NCI-H1105 (cell line): ENCODE measurements at regions not wholly inside any gene's neighbourhood (a gene's known extent, or its start where the extent isn't known, plus 50 kb on each side); places are given as distances from the start of the nearest gene placed in this dataset.
"Not testable (repeated sequence)": the region's sequence is repeated elsewhere in the genome, so short reads cannot be mapped to it uniquely, and the experiment has no call there.

Experiments
- DNase-seq: peaks from one replicate; lab custom pipeline; 2025; lab: John Stamatoyannopoulos, UW

DNA sequence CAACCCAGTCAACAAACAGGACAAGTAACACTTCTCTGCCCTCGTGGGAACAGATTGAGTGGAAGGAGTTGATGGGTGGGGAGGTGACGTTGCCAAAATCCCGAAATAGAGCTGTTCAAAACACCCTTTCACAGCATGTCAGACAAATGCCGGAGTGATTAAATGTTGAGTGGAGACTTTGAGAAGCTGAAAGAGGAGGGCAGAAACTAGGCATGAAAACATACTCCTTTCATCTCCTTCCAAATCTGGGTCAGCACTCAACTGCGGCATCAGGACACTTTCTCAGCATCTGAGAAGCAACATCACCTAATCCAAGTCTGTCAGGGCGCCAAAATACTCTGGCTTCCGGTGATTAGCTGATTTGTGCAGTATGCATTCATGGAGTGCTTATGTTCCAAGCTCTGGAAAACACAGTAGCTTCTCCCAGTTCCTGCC is 51.5 kb upstream of the MRI1 start:
- no peak for DNase-seq

DNA sequence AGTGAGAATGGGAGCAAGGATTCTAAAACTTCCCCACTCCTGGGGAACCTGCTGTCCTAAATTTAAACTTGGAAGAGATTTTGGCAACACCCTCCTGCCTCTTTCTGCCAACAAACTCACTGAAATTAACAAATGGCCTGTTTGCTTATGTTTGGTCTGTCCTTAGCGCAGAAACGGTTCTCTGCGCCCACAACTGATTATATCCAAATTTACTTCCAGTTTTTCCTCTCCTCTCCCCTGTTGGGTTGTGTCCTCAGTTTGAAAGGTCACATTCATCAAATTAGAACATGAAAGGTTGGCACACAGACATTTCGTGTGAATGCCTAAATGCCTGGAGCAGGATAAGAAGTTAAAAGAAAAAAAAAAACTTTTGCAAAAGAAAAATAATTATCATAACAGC is 56.4 kb upstream of the MRI1 start:
- DNase-seq: no peak

DNA sequence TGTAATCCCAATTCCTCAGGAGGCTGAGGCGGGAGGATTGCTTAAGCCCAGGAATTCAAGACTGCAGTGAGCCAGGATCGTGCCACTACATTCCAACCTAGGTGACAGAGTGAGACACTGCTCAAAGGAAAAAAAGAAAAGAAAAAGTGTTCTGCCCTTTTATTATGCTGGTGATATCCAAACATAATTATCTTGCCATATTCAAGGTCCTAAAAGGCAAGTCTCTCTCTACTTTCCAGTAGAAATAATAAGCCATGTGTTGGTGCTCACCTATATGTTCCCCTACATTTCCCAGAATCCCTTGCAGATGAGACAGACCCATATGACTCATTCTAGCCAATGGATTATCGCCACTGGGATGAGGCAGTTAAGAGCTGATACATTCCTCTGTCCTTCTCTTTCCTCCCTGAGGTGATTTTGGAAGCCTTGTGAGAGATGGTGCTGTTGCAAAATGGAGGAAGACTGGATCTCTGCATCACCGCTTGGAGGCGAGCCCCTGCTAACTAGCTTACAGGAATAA is 58.3 kb upstream of the MRI1 start:
- DNase-seq: no peak

DNA sequence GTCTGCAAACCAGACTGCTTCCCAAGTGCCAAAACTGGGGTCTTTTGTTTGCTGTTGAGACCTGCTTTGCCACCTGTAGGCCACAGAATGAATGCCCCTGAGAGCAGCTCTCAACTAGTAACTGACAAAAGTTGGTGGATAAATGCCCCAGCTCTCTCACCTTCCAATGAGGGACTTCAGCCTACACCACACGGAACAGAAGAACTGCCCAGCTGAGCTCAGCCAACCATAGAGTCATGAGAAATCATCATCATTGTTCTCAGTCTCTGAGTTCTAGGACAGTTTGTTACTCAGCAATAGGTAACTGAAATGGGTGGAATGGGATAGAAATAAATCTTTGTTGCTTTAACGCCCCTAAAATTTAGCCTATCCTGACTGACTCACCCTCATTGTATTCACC is 59.1 kb upstream of the MRI1 start:
- DNase-seq: no peak

DNA sequence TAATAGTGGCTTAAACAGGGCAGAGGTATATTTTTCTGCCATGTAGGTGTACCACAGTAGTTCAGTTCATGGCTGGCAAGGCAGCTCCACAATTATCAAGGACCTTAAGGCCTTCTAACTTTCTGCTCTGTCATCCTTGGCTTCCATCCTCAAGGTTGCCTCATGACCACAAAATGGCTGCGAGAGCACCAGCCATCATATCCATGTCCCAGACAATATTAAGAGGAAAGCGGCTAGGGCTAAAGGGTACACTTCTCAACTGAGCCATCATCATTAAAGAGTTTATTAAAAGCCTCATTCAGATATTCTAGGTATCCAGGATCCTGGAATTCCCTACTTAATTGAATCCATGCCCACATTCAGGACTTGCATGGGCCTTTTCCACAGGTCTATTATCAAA is 62.7 kb upstream of the MRI1 start:
- no peak for DNase-seq

DNA sequence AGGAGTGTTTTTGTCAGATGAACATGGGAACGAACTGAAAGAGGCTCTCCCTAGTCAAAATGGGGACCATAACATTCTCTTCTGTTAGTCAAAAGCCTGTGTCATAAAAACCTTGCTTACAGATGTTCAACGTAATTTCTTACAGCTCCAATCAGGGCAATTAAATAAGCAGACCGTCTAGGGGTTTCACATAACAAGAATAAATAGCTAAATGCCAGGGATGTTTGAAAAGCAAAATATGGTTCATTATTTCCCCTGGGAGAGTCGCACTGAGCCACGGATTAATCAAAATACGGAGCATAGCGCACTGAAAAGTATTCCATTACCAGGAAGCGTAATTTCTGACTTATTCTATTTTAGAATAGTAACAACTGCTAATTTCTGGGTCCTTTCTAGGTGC is 63.7 kb upstream of the MRI1 start:
- DNase-seq: no peak

DNA sequence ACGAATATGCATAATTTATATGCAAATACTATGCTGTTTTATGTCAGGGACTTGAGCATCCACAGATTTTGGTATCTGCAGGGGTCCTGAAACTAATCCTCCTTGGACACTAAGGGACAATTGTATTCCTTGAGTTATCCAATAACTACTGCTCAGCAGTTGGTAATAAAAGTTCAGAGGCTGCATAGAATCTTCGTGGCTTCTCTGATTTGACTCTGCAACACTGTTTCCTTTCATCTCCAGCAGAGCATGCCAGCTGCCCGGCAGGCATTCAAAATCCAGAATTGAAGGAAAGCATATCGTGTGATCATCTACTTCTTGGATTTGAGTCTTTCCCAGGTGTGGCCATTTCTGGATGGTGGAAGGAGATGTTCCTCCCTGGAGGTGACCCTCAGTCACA is 64.5 kb upstream of the MRI1 start:
- no peak for DNase-seq

DNA sequence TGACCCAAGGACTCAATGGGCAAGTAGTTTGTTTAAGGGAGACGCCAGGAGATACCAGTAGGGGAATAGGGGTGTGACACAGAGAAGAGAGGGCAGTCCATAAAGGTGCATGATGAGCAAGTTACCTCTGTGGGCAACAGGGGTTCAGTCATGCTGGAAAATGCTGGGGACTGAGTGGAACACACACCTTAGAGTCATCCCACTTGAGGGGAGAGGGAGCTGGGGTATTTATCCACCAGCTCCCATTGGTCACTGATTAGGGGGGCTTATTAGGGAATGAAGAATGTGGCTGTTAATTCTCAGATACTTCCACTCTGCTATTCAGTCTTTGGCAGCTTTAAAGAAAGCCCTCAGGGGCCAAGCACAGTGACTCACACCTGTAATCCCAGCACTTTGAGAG is 67.5 kb upstream of the MRI1 start:
- no peak for DNase-seq

DNA sequence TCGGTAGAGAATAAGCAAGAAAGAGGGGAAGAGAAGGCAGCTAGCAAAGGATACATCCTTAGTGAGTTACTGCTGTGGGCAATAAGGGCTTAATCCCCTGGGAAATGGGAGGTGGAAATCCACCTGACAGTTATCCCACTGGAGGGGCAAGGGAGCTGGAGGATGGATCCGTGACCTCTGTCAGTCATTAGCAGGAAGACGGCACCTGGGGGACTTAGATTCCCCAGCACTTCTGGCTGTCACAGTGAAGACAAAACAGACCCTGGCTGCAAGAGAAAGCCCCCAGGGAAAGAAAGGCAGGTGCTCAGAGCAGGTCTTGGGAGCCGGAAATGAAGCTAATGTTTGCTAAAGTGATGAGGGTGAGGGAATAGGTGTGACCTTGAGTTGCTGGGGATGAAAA is 70.4 kb upstream of the MRI1 start:
- no peak for DNase-seq

DNA sequence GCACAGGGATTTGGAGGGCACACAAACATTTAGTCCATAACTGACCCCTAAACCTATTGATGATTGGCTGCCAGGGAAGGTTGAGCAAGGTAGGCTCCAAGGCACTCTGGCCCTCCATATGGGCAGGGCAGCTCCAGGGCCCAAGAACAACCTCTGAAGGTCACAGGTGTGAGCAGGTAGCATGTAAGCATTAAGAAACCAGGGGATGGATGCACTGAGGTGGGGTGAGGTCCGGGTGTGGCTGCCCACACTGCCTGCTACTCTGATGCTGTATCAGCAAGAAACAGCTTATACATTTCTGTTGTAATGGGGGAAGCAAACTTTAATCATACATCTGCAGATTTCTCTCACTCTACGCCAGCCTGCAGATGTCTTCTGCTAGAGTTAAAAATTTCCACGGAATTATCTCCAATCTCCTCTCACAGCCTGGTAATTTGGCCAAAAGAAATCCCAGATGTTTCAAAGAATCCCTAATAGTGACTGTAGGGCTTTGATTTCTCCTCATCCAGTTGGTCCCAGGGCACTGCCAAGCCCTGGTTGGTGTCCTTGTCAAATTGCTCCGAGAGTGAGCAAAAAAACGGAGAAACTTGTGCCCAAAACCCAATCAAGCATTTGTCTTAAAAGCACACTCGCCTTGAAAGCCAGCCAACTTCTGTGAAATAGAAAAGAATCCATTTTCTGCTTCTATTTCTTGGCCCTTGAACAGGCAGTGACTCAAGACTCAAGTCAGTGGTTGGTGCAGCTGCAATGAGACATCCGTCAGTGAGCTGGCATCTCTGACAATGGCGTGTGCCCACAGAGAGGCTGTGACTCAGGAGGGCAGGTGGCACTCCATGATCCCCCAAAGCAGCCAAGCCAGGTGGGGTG is 72.5 kb upstream of the MRI1 start:
- DNase-seq: peak; percentile 49

DNA sequence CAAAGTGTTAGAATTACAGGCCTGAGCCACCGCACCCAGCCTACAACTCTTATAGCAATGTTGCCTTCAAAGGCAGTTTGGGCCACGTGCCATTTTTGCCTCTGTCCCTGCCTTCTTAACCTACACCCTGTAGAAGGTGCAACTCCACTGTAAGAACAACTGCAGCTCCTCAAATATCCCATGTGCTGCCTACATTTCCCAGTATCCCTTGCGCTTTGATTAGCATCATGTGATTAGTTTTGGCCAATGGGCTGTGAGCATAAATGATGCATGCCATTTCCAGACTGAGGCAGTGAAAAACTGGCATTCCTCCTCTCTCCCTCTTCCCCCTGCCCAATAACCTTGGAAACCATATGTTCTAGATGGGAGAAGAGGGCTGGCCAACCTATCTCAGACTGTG is 75.2 kb upstream of the MRI1 start:
- no peak for DNase-seq

DNA sequence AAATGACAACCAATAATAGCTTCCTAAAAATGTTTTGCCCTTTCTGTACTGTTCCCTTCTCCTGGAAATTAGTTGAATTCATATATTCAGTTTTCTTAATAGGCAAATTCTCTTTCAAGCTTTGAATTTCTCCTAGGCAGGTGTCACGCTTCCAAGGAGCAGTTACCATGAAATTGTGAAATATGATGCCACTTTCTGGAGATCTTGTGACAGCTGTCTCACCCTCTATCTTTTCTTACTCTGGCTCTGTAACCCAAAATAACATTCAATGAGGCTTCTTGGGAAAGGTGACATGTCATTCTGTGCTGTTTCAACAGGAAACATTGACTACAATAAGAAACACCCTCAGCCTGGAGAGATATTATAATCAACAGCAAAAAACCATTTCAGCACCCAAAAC is 80.3 kb upstream of the MRI1 start:
- no peak for DNase-seq

DNA sequence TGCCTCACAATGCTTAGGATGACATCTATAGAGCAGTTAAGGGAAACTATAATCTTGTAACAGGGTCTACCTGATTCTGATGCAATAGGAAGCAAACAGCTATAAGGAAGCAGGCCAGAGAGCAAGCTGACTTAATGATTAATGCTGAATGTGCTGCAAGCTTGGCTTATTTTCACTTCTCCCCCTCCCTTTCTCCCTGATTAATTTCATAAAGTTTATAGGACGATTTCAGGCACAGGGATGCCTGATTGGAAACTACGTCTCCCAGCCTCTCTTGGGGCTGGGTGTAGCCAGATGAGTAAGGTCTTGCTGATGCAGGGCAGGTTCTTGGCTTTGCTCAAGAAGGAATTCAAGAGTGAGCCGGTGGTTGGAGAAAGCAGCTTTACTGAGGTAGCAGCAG is 82.8 kb upstream of the MRI1 start:
- DNase-seq: no peak

DNA sequence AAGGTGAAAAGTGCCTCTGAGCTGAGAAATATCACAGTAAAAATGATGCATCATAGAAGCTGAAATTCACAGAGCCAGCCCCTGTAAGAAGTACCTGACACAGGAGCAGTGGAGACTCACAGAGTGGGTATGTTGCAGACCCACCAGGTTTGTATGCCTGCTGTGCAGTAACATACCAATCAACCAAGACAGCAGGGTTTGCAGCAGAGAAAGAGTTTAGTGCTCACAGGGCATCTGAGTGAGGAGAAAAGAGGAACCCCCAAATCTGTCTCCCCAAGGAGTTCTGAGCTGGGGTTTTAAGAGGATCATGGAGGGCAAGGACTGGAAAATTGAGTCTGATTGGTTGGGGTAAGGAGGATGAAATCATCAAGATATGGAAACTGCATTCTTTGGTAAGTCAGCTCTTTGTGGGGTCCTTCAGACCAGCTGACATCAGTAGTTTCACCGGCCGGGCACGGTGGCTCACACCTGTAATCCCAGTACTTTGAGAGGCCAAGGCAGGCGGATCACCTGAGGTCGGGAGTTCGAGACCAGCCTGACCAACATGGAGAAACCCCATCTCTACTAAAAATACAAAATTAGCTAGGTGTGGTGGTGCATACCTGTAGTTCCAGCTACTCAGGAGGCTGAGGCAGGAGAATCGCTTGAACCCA is 83.5 kb upstream of the MRI1 start:
- not testable (repeated sequence) for DNase-seq

DNA sequence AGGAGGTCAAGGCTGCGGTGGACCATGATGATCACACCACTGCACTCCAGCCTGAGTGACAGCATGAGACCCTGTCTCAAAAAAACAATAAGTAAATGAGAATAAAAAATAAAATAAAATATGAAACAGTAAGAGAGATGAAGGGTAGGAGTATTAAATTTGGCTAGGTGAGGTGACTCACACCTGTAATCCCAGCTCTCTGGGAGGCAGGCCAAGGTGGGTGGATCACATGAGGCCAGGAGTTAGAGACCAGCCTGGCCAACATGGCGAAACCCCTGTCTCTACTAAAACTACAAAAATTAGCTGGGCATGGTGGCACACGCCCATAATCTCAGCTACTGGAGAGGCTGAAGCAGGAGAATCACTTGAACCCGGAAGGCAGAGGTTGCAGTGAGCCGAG is 87.4 kb upstream of the MRI1 start:
- not testable (repeated sequence) for DNase-seq

DNA sequence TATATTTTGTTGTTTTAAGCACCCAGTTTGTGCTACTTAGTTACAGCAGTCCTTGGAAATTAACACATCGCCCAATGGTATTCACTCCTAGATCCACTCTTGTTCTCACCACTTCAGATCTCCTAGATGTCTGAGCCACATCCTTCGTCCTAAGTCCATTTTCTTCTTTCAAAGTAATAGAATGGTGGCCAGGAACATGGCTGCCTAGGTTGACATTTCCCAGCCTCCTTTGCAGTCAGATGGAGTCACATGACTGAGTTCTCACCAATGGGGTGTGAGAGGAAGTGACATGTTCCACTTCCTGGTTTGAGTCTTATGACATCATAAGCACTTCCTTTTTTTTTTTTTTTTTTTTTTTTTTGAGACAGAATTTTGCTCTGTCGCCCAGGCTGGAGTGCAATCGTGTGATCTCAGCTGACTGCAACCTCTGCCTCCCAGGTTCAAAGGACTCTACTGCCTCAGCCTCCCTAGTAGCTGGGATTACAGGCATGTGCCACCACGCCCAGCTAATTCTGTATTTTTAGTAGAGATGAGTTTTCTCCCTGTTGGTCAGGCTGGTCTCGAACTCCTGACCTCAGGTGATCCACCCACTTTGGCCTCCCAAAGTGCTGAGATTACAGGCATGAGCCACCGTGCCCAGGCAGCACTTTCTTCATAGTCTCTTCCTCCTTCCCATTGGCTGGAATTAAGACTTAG is 91.7 kb upstream of the MRI1 start:
- not testable (repeated sequence) for DNase-seq

DNA sequence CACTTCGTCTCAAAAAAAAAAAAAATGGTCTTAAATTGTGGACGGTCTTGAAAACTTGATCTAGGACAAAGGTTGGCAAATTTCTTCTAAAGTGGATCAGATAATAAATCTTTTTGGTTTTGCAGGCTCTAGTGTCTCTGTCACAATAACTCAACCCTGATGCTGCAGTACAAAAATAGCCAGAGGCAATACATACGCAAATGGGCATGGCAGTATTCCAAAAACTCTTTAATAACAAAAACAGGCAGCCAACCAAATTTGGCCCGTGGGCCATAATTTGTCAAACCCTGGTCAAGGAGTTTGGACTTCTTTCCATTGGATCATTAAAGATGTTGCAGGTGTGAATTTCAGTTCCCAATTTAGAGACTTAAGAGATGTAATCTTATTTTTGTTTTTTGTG is 93.5 kb upstream of the MRI1 start:
- peak; percentile 19 for DNase-seq

DNA sequence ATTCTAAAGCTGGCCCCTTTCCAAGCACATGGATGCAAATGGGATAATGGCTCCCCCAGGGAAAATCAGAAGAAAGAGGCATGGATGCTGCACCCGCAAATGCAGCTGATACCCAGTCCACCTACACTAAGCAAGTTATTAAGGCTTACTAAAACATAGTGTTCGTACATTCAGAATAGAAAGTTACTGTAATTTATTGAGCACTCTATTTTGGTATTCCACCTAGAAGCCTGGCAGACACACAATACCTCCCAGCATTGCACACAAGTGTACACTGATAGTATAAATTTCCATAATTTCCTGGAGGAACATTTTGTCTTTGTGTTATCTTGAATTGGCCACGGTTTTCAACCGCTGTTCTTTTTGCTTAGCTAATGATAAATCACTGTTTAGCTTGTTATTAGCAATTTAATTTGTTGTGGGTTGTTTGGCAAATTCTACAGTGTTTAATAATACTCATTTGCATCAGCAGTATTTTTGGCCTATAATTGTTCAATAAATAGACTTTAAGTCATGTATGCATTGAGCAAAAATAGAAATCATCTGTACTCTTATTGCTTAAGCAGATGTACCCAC is 94.5 kb upstream of the MRI1 start:
- no peak for DNase-seq

DNA sequence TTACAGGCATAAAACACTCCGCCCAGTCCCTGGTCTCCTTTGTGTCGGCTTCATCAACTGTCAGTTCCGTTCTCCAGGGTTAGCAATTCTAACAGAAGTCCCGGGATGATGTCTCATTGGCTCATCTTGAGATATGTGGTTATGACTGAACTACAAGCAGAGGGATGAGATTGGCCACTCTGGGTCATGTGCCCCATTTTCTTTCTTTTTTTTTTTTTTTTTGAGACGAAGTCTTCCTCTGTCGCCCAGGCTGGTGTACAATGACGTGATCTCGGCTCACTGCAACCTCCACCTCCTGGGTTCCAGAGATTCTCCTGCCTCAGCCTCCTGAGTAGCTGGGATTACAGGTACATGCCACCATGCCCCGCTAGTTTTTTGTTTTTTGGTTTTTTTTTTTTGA is 95.4 kb upstream of the MRI1 start:
- no peak for DNase-seq

DNA sequence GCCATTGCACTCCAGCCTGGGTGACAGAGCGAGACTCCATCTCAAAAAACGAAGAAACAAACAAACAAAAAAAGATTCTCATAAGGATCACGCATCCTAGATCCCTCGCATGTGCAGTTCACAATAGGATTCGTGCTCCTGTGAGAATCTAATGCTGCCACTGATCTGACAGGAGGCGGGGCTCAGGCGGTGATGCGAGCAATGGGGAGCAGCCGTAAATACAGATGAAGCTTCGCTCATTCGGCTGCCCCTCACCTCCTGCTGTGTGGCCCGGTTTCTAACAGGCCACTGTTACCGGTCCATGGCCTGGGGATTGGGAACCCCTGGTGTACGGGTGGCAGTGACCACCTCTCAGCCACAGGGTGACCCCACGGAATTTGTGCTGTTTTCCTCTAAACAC is 98.2 kb upstream of the MRI1 start:
- DNase-seq: no peak

DNA sequence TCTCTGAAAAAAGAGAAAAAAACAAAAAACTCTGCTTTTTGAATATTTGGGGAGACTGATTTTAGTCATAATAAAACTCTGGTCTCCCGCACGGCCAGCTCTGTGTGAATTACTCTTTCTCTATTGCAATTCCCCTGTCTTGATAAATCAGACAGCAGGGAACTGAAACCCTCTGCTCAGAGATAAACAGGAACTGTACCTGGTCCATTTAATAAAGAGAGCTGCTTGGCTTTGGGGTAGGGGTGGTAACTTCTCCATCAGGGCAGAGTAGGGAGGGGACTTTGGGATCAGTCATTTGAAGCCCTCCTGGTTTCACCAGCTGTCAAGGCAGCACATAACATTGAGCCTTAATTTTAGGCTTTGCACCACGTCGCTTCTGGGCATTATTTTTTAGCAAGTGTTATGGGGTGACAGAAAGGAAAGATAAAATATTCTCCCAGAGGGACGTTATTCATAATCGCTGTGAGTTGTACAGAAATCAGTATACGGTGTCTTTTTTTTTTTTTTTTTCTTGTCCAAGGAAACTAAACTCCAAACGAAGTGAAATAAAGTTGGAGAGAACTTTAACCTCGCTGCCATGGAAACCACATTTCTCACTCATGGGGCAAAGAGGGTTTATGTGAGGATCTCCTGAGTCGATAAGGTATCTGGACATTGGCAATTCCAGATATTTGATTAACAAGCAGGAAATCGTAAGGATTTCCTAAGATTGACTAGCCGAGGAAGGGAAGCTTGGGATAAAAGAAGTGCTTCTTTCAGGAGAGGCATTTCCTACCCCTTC is 99.0 kb upstream of the MRI1 start:
- DNase-seq: no peak
